ENCODE measurements at regions not wholly inside any gene's neighbourhood (a gene's known extent, or its start where the extent isn't known, plus 50 kb on each side); places are given as distances from the start of the nearest gene placed in this dataset.

DNA sequence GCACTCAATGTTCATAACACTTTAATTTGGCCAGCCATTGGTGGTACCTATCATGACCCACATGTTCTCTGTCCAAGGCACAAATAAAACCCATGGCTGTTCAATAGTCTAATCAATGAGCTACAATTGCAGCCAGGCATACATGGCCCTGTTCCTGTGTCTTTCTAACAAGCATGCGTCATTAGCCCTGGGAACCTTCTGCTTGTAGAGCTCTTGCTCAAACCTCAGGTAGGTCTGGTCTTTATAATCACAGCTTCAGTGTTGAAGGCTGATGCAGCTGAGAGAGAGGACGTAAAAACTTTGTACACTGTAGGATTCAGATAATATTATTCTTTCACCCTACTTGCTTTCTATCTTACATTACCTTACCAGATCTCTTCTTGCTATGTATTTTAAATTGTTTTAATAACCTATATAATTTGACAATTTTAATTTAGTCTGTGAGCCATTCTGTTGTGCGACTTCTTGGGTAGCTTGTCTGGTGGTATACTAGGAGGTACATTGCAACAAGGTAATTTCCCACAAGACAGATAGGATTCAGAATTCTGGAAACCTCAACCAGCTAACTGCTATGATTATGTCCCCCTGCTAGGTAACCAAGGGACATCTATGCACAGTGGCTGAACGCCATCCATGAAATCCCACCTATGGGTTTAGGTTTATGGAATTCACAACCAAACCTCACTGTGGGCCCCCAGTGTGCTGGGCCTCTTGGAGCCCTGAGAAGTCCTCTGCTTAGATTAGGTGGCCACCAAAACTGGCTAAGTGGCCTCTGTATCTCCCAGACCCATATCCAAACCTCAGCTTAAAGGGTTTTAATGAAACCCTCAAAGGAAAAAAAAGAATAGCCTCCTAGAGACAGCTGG is 55.4 kb upstream of the RIPOR2 start:
- Mint-ChIP-seq H3K9me3 (peaks cover 31 to 51% of the 10 kb centered on the region in 2 experiments), H3K27me3 (ENCODE audit: low read depth) (no peaks in the 10 kb centered on the region), H3K4me3 (no peak overlapping the region), H3K36me3 (ENCODE audit: insufficient read depth in 1 of 3, low read depth in 3 of 3) (peaks cover 16 to 54% (median 38%) of the 10 kb centered on the region in 3 experiments), H3K4me1 (peaks cover 11 to 15% of the 10 kb centered on the region in 2 experiments), H3K27ac (peak overlapping the region in 1 of 3 experiments; percentile 74; a peak in 2 of 7 replicates)
- H3K4ac ChIP-seq (ENCODE audit: low read depth, low read length), result no peak overlapping the region
- no peak for DNase-seq
- no peak overlapping the region for H2BK5ac ChIP-seq (ENCODE audit: insufficient read length, low read length)
- H2BK15ac ChIP-seq (ENCODE audit: low read depth, low read length), result no peak overlapping the region
- no peaks in the 10 kb centered on the region for H3K9me3 ChIP-seq (ENCODE audit: control insufficient read depth, low read depth, low read length)
- no peaks in the 10 kb centered on the region for H3K4me1 ChIP-seq (ENCODE audit: insufficient read depth, low read length)
- H4K20me1 ChIP-seq (ENCODE audit: control insufficient read depth, insufficient read depth, insufficient read length), result no peaks in the 10 kb centered on the region
- no peaks in the 10 kb centered on the region for H3K79me2 ChIP-seq (ENCODE audit: insufficient read depth, low read length)
- H3K18ac ChIP-seq (ENCODE audit: insufficient read length, low read depth, low read length), result no peak overlapping the region
- H2BK120ac ChIP-seq (ENCODE audit: low read depth, low read length, poor library complexity, severe bottlenecking), result peak overlapping the region; percentile 14
- H3K79me1 ChIP-seq (ENCODE audit: insufficient read depth, low read depth, low read length, poor library complexity, severe bottlenecking), result no peaks in the 10 kb centered on the region
- TF ChIP-seq, protein P1, sequence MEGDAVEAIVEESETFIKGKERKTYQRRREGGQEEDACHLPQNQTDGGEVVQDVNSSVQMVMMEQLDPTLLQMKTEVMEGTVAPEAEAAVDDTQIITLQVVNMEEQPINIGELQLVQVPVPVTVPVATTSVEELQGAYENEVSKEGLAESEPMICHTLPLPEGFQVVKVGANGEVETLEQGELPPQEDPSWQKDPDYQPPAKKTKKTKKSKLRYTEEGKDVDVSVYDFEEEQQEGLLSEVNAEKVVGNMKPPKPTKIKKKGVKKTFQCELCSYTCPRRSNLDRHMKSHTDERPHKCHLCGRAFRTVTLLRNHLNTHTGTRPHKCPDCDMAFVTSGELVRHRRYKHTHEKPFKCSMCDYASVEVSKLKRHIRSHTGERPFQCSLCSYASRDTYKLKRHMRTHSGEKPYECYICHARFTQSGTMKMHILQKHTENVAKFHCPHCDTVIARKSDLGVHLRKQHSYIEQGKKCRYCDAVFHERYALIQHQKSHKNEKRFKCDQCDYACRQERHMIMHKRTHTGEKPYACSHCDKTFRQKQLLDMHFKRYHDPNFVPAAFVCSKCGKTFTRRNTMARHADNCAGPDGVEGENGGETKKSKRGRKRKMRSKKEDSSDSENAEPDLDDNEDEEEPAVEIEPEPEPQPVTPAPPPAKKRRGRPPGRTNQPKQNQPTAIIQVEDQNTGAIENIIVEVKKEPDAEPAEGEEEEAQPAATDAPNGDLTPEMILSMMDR (conservative IDR thresholded peaks at IDR 0.05), result no peak
- H3K27me3 ChIP-seq (ENCODE audit: insufficient read depth, low read length), result no peaks in the 10 kb centered on the region
- no peak overlapping the region for H4K8ac ChIP-seq (replicated peaks; ENCODE audit: insufficient read length, low read depth, low read length)
- H2AK5ac ChIP-seq (ENCODE audit: insufficient read length, low read length), result no peak overlapping the region
- H3K9ac ChIP-seq (ENCODE audit: extremely low read depth, insufficient read length, low read length), result no peak overlapping the region
- no peak overlapping the region for H3K4me2 ChIP-seq (ENCODE audit: insufficient read depth, insufficient read length, low read length)
- no peak overlapping the region for H3T11ph ChIP-seq (ENCODE audit: low read length)
- no peak overlapping the region for H4K91ac ChIP-seq (ENCODE audit: insufficient read length, low read depth, low read length)
- no peak overlapping the region for H3K23ac ChIP-seq (ENCODE audit: insufficient read length, low read depth, low read length)
- H2BK12ac ChIP-seq (ENCODE audit: insufficient read length, low read depth, low read length), result no peak overlapping the region
- no peak overlapping the region for H2AFZ ChIP-seq (ENCODE audit: low read length)
- H3K27ac ChIP-seq (ENCODE audit: insufficient read length, low read depth, low read length), result no peak overlapping the region
- H4K5ac ChIP-seq (ENCODE audit: insufficient read length, low read depth, low read length), result no peak overlapping the region
- H3K14ac ChIP-seq (ENCODE audit: insufficient read depth, low read length), result no peak overlapping the region
- H2BK20ac ChIP-seq (ENCODE audit: low read depth, low read length, poor library complexity, severe bottlenecking), result no peak overlapping the region
- WGBS (ENCODE audit: extremely low coverage, insufficient read length, low lambda C conversion rate), result no CpG with 5 or more reads among the region's 4 CpGs
- H3K23me2 ChIP-seq (ENCODE audit: insufficient read length, low read depth, low read length, poor library complexity, severe bottlenecking), result no peaks in the 10 kb centered on the region
- no peak overlapping the region for H3K56ac ChIP-seq (ENCODE audit: insufficient read length, low read depth, low read length)

All from H9 (cell line).